ENCODE measurements at regions not wholly inside any gene's neighbourhood (a gene's known extent, or its start where the extent isn't known, plus 50 kb on each side); places are given as distances from the start of the nearest gene placed in this dataset.

DNA sequence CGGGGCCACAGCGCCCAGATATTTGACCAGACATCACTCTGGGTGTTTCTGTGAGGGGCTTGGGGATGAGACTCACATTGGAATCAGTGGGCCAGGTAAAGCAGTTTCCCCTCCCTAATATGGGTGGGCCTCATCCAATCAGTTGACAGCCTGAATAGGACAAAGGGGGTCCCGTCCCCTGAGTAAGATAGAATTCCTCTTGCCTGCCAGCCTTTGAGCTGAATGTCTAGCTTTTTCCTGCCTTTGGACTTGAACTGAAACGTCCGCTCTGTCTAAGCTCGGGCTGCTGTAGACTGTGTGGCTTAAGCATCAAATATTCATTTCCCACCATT lies 88.8 kb upstream of the DIO3 start:
- Histone ChIP-seq H3K4me1 (peaks cover 19% of the 10 kb centered on the region), H3K4me3 (no peak overlapping the region), H3K36me3 (no peaks in the 10 kb centered on the region), H3K9me3 (no peaks in the 10 kb centered on the region), H3K27me3 (ENCODE audit: low read depth) (no peaks in the 10 kb centered on the region), H3K27ac (no peak overlapping the region)
- ATAC-seq (no peak), DNase-seq (no peak)
- intact Hi-C loops (cut with DNase I) = no loop called here
- TF ChIP-seq, protein P1, sequence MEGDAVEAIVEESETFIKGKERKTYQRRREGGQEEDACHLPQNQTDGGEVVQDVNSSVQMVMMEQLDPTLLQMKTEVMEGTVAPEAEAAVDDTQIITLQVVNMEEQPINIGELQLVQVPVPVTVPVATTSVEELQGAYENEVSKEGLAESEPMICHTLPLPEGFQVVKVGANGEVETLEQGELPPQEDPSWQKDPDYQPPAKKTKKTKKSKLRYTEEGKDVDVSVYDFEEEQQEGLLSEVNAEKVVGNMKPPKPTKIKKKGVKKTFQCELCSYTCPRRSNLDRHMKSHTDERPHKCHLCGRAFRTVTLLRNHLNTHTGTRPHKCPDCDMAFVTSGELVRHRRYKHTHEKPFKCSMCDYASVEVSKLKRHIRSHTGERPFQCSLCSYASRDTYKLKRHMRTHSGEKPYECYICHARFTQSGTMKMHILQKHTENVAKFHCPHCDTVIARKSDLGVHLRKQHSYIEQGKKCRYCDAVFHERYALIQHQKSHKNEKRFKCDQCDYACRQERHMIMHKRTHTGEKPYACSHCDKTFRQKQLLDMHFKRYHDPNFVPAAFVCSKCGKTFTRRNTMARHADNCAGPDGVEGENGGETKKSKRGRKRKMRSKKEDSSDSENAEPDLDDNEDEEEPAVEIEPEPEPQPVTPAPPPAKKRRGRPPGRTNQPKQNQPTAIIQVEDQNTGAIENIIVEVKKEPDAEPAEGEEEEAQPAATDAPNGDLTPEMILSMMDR (IDR thresholded peaks at IDR 0.05) = no peak

DNA sequence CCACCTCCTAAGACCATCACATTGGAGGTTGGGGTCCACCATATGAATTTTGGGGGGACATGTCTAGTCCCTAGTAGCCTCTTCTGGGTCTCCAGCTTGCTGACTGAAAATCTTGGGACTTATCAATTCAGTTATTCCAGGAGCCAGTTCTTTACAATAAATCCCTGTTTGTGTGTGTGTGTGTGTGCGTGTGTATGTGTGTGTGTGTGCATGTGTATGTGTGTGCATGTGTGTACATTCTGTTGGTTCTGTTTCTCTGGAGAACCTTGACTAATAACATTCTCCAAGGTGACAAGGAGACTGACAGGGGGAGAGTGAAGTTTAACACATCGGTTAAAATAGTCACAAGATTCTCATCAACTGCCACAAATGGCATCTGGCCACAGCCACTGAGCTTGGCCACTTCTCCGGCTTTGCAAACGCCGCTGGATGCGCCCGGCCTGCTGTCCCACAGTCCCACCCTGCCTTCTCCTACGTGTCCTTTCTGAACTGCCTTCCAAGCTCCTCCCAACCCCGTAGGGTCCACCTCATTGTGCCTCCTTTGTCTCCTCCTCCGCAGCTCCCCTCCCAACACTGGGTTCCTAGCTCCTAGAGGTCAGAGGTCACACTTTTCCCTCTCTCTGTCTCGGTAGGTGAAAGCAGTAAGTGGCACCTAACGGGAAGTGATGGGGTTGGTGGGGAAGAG lies 88.1 kb upstream of the DIO3 start:
- Histone ChIP-seq H3K4me3 (no peak overlapping the region), H3K4me1 (peaks cover 19% of the 10 kb centered on the region), H3K9me3 (no peaks in the 10 kb centered on the region), H3K27me3 (ENCODE audit: low read depth) (no peaks in the 10 kb centered on the region), H3K36me3 (no peaks in the 10 kb centered on the region), H3K27ac (no peak overlapping the region)
- ATAC-seq (no peak), DNase-seq (no peak)
- TF ChIP-seq, protein P1 (IDR thresholded peaks at IDR 0.05) = no peak
- intact Hi-C loops (cut with DNase I) = no loop called here

DNA sequence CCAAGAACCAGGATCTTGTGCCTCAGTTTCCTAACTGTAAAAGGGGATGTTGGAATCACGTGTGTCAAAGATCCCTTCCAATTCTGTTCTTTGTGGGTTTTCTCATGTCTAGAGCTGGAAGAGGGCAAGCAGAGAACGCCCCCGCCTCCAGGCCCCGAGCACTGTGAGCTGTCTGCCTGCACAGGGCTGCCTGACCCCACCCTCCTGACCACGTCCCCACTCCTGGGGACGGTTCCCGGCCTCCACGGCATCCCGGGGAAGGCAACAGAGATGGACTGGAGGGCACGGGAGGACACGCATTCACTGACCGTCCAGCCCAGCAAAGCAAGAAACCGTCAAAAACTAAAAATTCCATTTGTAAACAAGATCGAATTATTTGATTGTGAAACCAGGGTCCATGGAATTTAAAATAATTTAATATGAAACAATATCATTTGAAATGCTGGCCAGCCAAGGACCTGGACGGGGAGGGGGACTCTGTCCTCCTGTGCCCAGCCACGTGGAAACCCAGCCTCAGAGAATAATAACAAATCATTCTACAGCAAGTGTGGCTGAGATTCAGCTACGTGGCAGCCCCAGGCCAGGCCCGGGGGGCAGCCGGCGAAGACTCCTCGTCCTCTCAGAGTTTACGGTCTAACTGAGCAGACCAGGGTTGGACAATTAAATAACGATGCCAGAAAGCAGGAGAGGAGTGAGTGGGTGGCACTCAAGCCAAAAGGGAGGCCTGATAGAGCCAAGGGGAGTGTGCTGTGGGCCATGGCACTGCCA lies 87.3 kb upstream of the DIO3 start:
- DNase-seq (no peak), ATAC-seq (no peak)
- H3K27me3 ChIP-seq (ENCODE audit: low read depth) = no peaks in the 10 kb centered on the region
- TF ChIP-seq, protein P1 (IDR thresholded peaks at IDR 0.05) = no peak
- no peaks in the 10 kb centered on the region for H3K9me3 ChIP-seq
- no peaks in the 10 kb centered on the region for H3K36me3 ChIP-seq
- no peak overlapping the region for H3K4me3 ChIP-seq
- H3K4me1 ChIP-seq = peaks cover 19% of the 10 kb centered on the region
- H3K27ac ChIP-seq = no peak overlapping the region
- intact Hi-C loops (cut with DNase I) = no loop called here

DNA sequence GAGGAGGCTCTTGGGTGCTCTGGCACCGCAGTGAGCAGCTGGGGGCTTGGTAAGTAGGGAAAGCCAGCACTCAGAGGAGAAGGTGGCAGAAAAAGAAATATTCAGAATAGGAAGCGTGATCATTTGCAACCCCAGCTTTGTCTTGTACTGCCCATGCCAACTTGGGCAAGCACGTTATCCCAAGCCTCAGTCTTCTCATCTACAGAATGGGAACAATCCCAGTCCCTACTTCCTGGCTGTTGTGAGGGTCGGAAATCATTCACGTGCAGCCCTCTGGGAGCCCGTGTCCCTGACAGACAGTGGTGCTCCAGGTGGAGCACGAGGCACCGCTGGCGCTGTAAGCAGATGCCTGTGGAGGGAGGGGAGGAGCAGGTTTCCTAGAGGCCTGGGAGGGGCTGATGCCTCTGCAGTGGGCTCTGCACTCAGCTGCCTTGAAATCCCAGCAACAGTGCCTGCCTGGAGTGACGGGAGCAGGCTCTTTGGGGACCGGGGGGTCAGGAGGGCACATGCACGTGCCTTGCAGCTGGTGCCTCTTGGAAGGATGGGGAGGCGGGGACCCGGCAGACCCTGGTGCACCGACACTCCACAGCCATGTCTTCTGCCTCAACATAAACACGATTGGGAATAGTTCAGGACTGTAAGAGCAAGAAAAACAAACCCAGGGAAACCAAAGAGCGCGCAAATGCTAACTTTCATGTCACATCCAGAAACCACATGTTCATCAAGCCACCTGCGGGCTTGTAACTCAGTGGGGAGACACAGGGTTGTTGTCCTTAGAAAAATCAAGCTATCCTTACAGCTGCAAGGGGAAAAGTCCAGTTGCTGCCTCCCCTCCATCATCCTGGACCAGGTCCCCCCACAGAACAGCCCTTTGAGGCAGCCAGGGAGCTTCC lies 86.5 kb upstream of the DIO3 start:
- no peak for DNase-seq
- TF ChIP-seq, protein P1 (IDR thresholded peaks at IDR 0.05) = no peak
- H3K4me1 ChIP-seq = peaks cover 19% of the 10 kb centered on the region
- no peaks in the 10 kb centered on the region for H3K9me3 ChIP-seq
- H3K4me3 ChIP-seq = no peak overlapping the region
- H3K36me3 ChIP-seq = no peaks in the 10 kb centered on the region
- H3K27me3 ChIP-seq (ENCODE audit: low read depth) = no peaks in the 10 kb centered on the region
- no peak for ATAC-seq
- peak overlapping the region; percentile 36 for H3K27ac ChIP-seq
- intact Hi-C loops (cut with DNase I) = no loop called here

DNA sequence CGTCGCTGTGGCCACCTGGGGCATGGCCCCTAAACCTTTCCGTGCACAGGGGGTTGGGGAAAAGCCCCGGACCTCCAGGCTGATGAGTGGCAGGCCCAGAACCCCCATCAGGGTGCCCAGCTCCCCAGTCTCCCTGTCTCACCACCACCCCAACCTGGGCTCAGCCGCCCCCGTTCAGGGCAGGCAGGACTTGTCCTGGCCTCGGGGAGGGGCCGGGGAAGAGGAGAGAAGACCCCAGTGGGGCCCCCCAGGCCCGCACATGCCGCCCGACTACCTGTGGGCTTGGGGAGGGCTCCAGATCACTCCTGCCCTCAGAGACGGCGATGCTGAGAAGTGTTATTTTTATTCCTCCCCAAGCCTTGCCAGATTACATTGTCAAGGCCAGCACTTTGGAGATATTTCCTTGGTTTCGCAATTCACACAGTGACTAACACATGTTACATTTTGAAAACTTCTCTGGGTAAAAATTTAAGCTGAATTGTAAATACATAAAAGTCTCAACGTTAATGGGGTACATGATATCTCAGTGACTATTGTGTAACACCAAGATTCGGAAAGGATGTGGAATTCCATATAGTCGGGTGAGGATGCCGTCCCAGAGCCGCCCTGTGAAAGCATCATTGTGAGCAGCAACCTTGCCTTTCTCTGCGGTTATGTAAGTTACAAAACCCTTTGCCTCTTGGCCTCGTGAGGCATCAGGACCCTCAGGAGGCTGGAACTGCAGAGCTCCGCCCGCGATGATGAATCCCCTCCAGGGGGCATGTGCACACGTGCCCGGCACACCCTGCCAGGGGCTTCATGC lies 85.6 kb upstream of the DIO3 start:
- intact Hi-C loops (cut with DNase I) = no loop called here
- Histone ChIP-seq H3K9me3 (no peaks in the 10 kb centered on the region), H3K27ac (peak overlapping the region; percentile 36), H3K36me3 (no peaks in the 10 kb centered on the region), H3K4me3 (no peak overlapping the region), H3K27me3 (ENCODE audit: low read depth) (no peaks in the 10 kb centered on the region), H3K4me1 (peaks cover 19% of the 10 kb centered on the region)
- TF ChIP-seq, protein P1 (IDR thresholded peaks at IDR 0.05) = no peak
- peak; percentile 46 to 71 for ATAC-seq
- DNase-seq = no peak

All from lower lobe of right lung (tissue), 2 donors.